Posterior cingulate gyrus (tissue), 11 donors: ENCODE measurements at regions not wholly inside any gene's neighbourhood (a gene's known extent, or its start where the extent isn't known, plus 50 kb on each side); places are given as distances from the start of the nearest gene placed in this dataset.
A peak's percentile ranks its signal among the peaks of the same experiment; 100 is the strongest.

Source experiments
- DNase-seq, 10 donors: peaks; one replicate each; pipeline versions ENCODE4 v3.0.0 to v3.0.0-alpha.2; 2020 to 2021; ENCODE audit warnings: mixed read lengths in 3 of 10
- intact Hi-C: fragments of 100-400 bp; cut with DNase I; formaldehyde crosslinking; loops from one replicate; pipeline ENCODE4 v1.15.1; 2023

GRCh38 chr6:23181356-23182110 lies 612.2 kb downstream of the HDGFL1 start:
- DNase-seq: no peak
- intact Hi-C loops: no loop called here

GRCh38 chr6:23183846-23184245 lies 614.5 kb downstream of the HDGFL1 start:
- intact Hi-C loops: no loop called here
- DNase-seq: no peak

- intact Hi-C loops: no loop called here
- DNase-seq: no peak
Observed at GRCh38 chr6:23184351-23184750, 615.0 kb downstream of the HDGFL1 start.

GRCh38 chr6:23195487-23195886 lies 626.1 kb downstream of the HDGFL1 start:
- intact Hi-C loops: no loop called here

GRCh38 chr6:23199541-23199940 lies 630.2 kb downstream of the HDGFL1 start:
- DNase-seq: no peak
- intact Hi-C loops: no loop called here

More at GRCh38 chr6:23195487-23195886, 626.1 kb downstream of the HDGFL1 start:
- DNase-seq: no peak

- intact Hi-C loops: no loop called here
- DNase-seq: no peak
Observed at GRCh38 chr6:23200946-23201345, 631.6 kb downstream of the HDGFL1 start.

- intact Hi-C loops: no loop called here
Observed at GRCh38 chr6:23202207-23202606, 632.8 kb downstream of the HDGFL1 start.

GRCh38 chr6:23212398-23212797 lies 643.0 kb downstream of the HDGFL1 start:
- intact Hi-C loops: no loop called here

More at GRCh38 chr6:23202207-23202606, 632.8 kb downstream of the HDGFL1 start:
- no peak for DNase-seq

GRCh38 chr6:23213193-23213592 lies 643.8 kb downstream of the HDGFL1 start:
- intact Hi-C loops: no loop called here
- no peak for DNase-seq

More at GRCh38 chr6:23212398-23212797, 643.0 kb downstream of the HDGFL1 start:
- no peak for DNase-seq

GRCh38 chr6:23213651-23214050 lies 644.3 kb downstream of the HDGFL1 start:
- intact Hi-C loops: no loop called here
- DNase-seq: no peak

- peak in 2 of 10 donors; percentile 3 to 29 for DNase-seq
- intact Hi-C loops: no loop called here
Observed at GRCh38 chr6:23218751-23219150, 649.4 kb downstream of the HDGFL1 start.

GRCh38 chr6:23222724-23223123 lies 653.4 kb downstream of the HDGFL1 start:
- intact Hi-C loops: no loop called here
- no peak for DNase-seq

- DNase-seq: no peak
- intact Hi-C loops: no loop called here
Observed at GRCh38 chr6:23224540-23224939, 655.2 kb downstream of the HDGFL1 start.

- DNase-seq: no peak
Observed at GRCh38 chr6:23228439-23229024, 659.2 kb downstream of the HDGFL1 start.

GRCh38 chr6:23243854-23244253 lies 674.5 kb downstream of the HDGFL1 start:
- no peak for DNase-seq
- intact Hi-C loops: no loop called here

More at GRCh38 chr6:23228439-23229024, 659.2 kb downstream of the HDGFL1 start:
- intact Hi-C loops: no loop called here

GRCh38 chr6:23244300-23244699 lies 674.9 kb downstream of the HDGFL1 start:
- intact Hi-C loops: no loop called here
- DNase-seq: no peak

- DNase-seq: no peak
Observed at GRCh38 chr6:23245572-23245971, 676.2 kb downstream of the HDGFL1 start.

GRCh38 chr6:23246896-23247295 lies 677.5 kb downstream of the HDGFL1 start:
- intact Hi-C loops: no loop called here
- DNase-seq: no peak

More at GRCh38 chr6:23245572-23245971, 676.2 kb downstream of the HDGFL1 start:
- intact Hi-C loops: no loop called here

- intact Hi-C loops: no loop called here
- DNase-seq: no peak
Observed at GRCh38 chr6:23250556-23250955, 681.2 kb downstream of the HDGFL1 start.

- no peak for DNase-seq
- intact Hi-C loops: no loop called here
Observed at GRCh38 chr6:23262864-23263263, 693.5 kb downstream of the HDGFL1 start.

- no peak for DNase-seq
- intact Hi-C loops: no loop called here
Observed at GRCh38 chr6:23265270-23265669, 695.9 kb downstream of the HDGFL1 start.

GRCh38 chr6:23266536-23266935 lies 697.2 kb downstream of the HDGFL1 start:
- intact Hi-C loops: no loop called here
- no peak for DNase-seq
